HEK293T (cell line): ENCODE measurements at regions not wholly inside any gene's neighbourhood (a gene's known extent, or its start where the extent isn't known, plus 50 kb on each side); places are given as distances from the start of the nearest gene placed in this dataset.

Experiments used
- BHLHE40 ChIP-seq: fragments of 450-650 bp; IDR thresholded peaks from 2 replicates; pipeline ENCODE4 v1.6.1; 2016; ENCODE audit warnings: mild to moderate bottlenecking, moderate library complexity, borderline replicate concordance
- ELF4 ChIP-seq: fragments of 450-650 bp; IDR thresholded peaks from 2 replicates; pipeline ENCODE4 v1.6.1; 2017; ENCODE audit warnings: antibody characterized with exemption
- FOXK2 ChIP-seq: fragments of 450-650 bp; IDR thresholded peaks from 2 replicates; pipeline ENCODE4 v1.6.1; 2016; ENCODE audit warnings: mild to moderate bottlenecking
- FOXM1 ChIP-seq: fragments of 450-650 bp; IDR thresholded peaks from 2 replicates; pipeline ENCODE4 v1.6.1; 2017; ENCODE audit warnings: mild to moderate bottlenecking, borderline replicate concordance
- L3MBTL2 ChIP-seq: fragments of 450-650 bp; conservative IDR thresholded peaks from 2 replicates; pipeline ENCODE4 v1.6.1; 2016; ENCODE audit warnings: mild to moderate bottlenecking
- LEF1 ChIP-seq: fragments of 450-650 bp; IDR thresholded peaks from 2 replicates; pipeline ENCODE4 v1.6.1; 2017; ENCODE audit warnings: mild to moderate bottlenecking, borderline replicate concordance
- NFRKB ChIP-seq: fragments of 450-650 bp; IDR thresholded peaks from 2 replicates; pipeline ENCODE4 v1.6.1; 2016; ENCODE audit warnings: mild to moderate bottlenecking, moderate library complexity
- SUZ12 ChIP-seq: fragments of 450-650 bp; IDR thresholded peaks from 2 replicates; pipeline ENCODE4 v1.6.1; 2016; ENCODE audit warnings: mild to moderate bottlenecking
- TARDBP ChIP-seq: fragments of 450-650 bp; IDR thresholded peaks from 2 replicates; pipeline ENCODE4 v1.6.1; 2016
- TF ChIP-seq, protein P1 (sequence below): fragments of 450-650 bp; IDR thresholded peaks from 2 replicates; pipeline ENCODE4 v1.6.1; 2016

DNA sequence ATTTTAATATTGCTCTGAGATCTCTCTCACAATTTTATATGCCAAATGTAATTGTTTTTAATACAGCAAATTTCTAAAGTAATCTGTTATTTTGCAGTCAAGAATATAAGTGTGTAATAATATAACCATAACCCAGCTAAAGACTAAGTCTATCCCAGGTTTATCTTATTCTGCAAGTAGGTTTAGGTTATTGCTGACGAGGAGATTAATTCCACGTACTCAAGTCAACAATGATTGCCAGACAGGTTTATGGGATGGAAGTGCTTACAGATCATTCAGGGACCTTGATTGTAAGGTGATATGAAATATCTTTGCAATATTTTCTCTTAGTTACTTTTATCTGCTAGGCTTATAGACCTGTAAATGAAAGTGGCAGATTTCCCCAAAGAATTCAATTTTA, 698.3 kb downstream of the HDGFL1 start:
- TF ChIP-seq L3MBTL2 (no peak), BHLHE40 (no peak), SUZ12 (no peak), LEF1 (no peak), ELF4 (no peak), FOXK2 (no peak), TARDBP (no peak), NFRKB (no peak), FOXM1 (no peak)
- TF ChIP-seq, protein P1, sequence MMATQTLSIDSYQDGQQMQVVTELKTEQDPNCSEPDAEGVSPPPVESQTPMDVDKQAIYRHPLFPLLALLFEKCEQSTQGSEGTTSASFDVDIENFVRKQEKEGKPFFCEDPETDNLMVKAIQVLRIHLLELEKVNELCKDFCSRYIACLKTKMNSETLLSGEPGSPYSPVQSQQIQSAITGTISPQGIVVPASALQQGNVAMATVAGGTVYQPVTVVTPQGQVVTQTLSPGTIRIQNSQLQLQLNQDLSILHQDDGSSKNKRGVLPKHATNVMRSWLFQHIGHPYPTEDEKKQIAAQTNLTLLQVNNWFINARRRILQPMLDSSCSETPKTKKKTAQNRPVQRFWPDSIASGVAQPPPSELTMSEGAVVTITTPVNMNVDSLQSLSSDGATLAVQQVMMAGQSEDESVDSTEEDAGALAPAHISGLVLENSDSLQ, result no peak
